ENCODE measurements at regions not wholly inside any gene's neighbourhood (a gene's known extent, or its start where the extent isn't known, plus 50 kb on each side); places are given as distances from the start of the nearest gene placed in this dataset.

DNA sequence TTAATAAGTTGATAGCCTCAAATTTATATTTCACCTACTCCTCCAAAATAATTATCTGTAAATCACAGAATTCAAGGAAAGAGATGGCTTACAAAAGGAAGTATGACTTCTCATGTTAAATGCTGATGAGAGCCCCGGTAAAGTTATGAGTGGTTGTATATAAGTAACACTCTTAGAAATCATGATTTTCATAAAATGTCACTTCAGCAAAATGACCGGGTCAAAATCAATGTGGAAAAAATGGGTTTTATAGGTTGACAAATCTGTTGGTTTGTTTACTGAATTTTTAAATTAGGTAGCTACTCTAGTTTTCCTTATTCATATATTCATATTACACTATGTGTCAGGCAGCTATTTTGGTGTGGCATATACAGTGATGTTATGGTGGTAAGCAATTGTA is 1131.0 kb downstream of the TAF11L14 start:
- TF ChIP-seq, protein P1, sequence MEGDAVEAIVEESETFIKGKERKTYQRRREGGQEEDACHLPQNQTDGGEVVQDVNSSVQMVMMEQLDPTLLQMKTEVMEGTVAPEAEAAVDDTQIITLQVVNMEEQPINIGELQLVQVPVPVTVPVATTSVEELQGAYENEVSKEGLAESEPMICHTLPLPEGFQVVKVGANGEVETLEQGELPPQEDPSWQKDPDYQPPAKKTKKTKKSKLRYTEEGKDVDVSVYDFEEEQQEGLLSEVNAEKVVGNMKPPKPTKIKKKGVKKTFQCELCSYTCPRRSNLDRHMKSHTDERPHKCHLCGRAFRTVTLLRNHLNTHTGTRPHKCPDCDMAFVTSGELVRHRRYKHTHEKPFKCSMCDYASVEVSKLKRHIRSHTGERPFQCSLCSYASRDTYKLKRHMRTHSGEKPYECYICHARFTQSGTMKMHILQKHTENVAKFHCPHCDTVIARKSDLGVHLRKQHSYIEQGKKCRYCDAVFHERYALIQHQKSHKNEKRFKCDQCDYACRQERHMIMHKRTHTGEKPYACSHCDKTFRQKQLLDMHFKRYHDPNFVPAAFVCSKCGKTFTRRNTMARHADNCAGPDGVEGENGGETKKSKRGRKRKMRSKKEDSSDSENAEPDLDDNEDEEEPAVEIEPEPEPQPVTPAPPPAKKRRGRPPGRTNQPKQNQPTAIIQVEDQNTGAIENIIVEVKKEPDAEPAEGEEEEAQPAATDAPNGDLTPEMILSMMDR (IDR thresholded peaks at IDR 0.05; ENCODE audit: insufficient read depth, low read length) = no peak
- TF ChIP-seq, protein P2, sequence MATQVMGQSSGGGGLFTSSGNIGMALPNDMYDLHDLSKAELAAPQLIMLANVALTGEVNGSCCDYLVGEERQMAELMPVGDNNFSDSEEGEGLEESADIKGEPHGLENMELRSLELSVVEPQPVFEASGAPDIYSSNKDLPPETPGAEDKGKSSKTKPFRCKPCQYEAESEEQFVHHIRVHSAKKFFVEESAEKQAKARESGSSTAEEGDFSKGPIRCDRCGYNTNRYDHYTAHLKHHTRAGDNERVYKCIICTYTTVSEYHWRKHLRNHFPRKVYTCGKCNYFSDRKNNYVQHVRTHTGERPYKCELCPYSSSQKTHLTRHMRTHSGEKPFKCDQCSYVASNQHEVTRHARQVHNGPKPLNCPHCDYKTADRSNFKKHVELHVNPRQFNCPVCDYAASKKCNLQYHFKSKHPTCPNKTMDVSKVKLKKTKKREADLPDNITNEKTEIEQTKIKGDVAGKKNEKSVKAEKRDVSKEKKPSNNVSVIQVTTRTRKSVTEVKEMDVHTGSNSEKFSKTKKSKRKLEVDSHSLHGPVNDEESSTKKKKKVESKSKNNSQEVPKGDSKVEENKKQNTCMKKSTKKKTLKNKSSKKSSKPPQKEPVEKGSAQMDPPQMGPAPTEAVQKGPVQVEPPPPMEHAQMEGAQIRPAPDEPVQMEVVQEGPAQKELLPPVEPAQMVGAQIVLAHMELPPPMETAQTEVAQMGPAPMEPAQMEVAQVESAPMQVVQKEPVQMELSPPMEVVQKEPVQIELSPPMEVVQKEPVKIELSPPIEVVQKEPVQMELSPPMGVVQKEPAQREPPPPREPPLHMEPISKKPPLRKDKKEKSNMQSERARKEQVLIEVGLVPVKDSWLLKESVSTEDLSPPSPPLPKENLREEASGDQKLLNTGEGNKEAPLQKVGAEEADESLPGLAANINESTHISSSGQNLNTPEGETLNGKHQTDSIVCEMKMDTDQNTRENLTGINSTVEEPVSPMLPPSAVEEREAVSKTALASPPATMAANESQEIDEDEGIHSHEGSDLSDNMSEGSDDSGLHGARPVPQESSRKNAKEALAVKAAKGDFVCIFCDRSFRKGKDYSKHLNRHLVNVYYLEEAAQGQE (IDR thresholded peaks at IDR 0.05; ENCODE audit: insufficient replicate concordance, low read depth) = no peak
- TF ChIP-seq POLR2AphosphoS5 (IDR thresholded peaks at IDR 0.05; ENCODE audit: low read depth) = no peak
- TF ChIP-seq GABPA (IDR thresholded peaks at IDR 0.05; ENCODE audit: low read depth) = no peak
- TF ChIP-seq SPI1 (IDR thresholded peaks at IDR 0.05; ENCODE audit: borderline replicate concordance, low read depth) = no peak

Measured in HL-60 (cell line).